A549 (cell line): ENCODE measurements at regions not wholly inside any gene's neighbourhood (a gene's known extent, or its start where the extent isn't known, plus 50 kb on each side); places are given as distances from the start of the nearest gene placed in this dataset.

Experiments
- ATAC-seq, 2 experiments: fragments of 200-7000 bp in 1 of 2; fragments of >200 bp in 1 of 2; cut with Nextera tagmentation in 1 of 2; cut with Tn5 transposase in 1 of 2; 3 replicates each; pipeline versions ENCODE4 v1.8.0 to v1.9.1; 2018 to 2020; ENCODE audit warnings: mild to moderate bottlenecking in 1 of 2, moderate library complexity in 1 of 2
- CTCF ChIA-PET: fragments of 300-600 bp; sonication (Branson Sonifier 250); formaldehyde crosslinking; extraction: SDS; loops from one replicate; lab custom pipeline; 2021; ENCODE audit warnings: antibody characterized with exemption, inconsistent platforms; lab: Yijun Ruan, JAX
- POLR2A ChIA-PET: fragments of 350-600 bp; formaldehyde crosslinking; extraction: SDS; loops from one replicate; lab custom pipeline; 2021; ENCODE audit warnings: antibody characterized with exemption, inconsistent platforms; lab: Yijun Ruan, JAX
- DNase-seq, 2 experiments: peaks; one replicate each; pipeline versions ENCODE4 v3.0.0 to v3.0.0-alpha.2; 2011 to 2016; ENCODE audit warnings: low read depth in 1 of 2, low spot score in 1 of 2
- FAIRE-seq: peaks from 2 replicates; lab custom pipeline; 2011; peaks lifted over from hg19 to GRCh38; lab: Jason Lieb, UNC
- H3K27ac ChIP-seq, 2 experiments: fragments of >200 bp; sonication (Bioruptor Twin); formaldehyde crosslinking; 3 replicates each; pipeline ENCODE4 v1.5.1; 2016 to 2017
- H3K4me1 ChIP-seq: fragments of >200 bp; sonication (Bioruptor Twin); formaldehyde crosslinking; 3 replicates; pipeline ENCODE4 v1.6.1; 2016
- H3K4me2 ChIP-seq: fragments of >200 bp; sonication (Bioruptor Twin); formaldehyde crosslinking; 3 replicates; pipeline ENCODE4 v1.6.1; 2016
- H3K4me3 ChIP-seq: fragments of >200 bp; sonication (Bioruptor Twin); formaldehyde crosslinking; 3 replicates; pipeline ENCODE4 v1.5.1; 2016
- H3K9me3 ChIP-seq: fragments of >200 bp; sonication (Bioruptor Twin); formaldehyde crosslinking; 3 replicates; pipeline ENCODE4 v1.6.1; 2016
- ATOH8 ChIP-seq: fragments of 250-450 bp; sonication (Bioruptor Pico); IDR thresholded peaks from 2 replicates; pipeline ENCODE4 v1.5.0; 2020; ENCODE audit warnings: low read depth, mild to moderate bottlenecking, moderate library complexity
- CBX2 ChIP-seq: fragments of 200-600 bp; sonication (generic); IDR thresholded peaks from 2 replicates; pipeline ENCODE4 v1.6.1; 2016; ENCODE audit warnings: low read depth, mild to moderate bottlenecking, borderline replicate concordance
- CHD4 ChIP-seq: fragments of 200-600 bp; sonication (generic); IDR thresholded peaks from 2 replicates; pipeline ENCODE4 v1.6.1; 2016; ENCODE audit warnings: antibody characterized with exemption, mild to moderate bottlenecking, borderline replicate concordance
- E2F6 ChIP-seq: IDR thresholded peaks from 2 replicates; pipeline ENCODE4 v1.6.1; 2012; ENCODE audit warnings: low read depth, borderline replicate concordance
- EHF ChIP-seq: fragments of 250-450 bp; sonication (Bioruptor Pico); IDR thresholded peaks from 2 replicates; pipeline ENCODE4 v1.5.0; 2020; ENCODE audit warnings: mild to moderate bottlenecking
- EHMT2 ChIP-seq: fragments of 200-600 bp; sonication (generic); IDR thresholded peaks from 2 replicates; pipeline ENCODE4 v1.6.1; 2016; ENCODE audit warnings: antibody characterized with exemption, low read depth, mild to moderate bottlenecking, moderate library complexity
- FOSB ChIP-seq: fragments of 250-450 bp; sonication (Bioruptor Pico); IDR thresholded peaks from 2 replicates; pipeline ENCODE4 v1.5.0; 2020; ENCODE audit warnings: mild to moderate bottlenecking, moderate library complexity
- FOSL2 ChIP-seq, 2 experiments: fragments of 450-650 bp in 1 of 2; fragments of >200 bp in 1 of 2; sonication (Bioruptor Twin) in 1 of 2; formaldehyde crosslinking; IDR thresholded peaks; 2 replicates each; pipeline versions ENCODE4 v1.5.0 to v1.6.1; 2016 to 2020; ENCODE audit warnings: mild to moderate bottlenecking in 1 of 2, moderate library complexity in 1 of 2
- GATA3 ChIP-seq: IDR thresholded peaks from 2 replicates; pipeline ENCODE4 v1.6.1; 2012; ENCODE audit warnings: borderline replicate concordance
- HEYL ChIP-seq: fragments of 250-450 bp; sonication (Bioruptor Pico); IDR thresholded peaks from 2 replicates; pipeline ENCODE4 v1.8.0; 2021; ENCODE audit warnings: mild to moderate bottlenecking, moderate library complexity
- HMGXB4 ChIP-seq: fragments of 250-450 bp; sonication (Bioruptor Pico); IDR thresholded peaks from 2 replicates; pipeline ENCODE4 v1.5.0; 2021; ENCODE audit warnings: mild to moderate bottlenecking, moderate library complexity, borderline replicate concordance
- JUN ChIP-seq, 2 experiments: fragments of >200 bp; sonication (Bioruptor Twin); formaldehyde crosslinking; IDR thresholded peaks; 2 replicates in 1 of 2; 3 replicates in 1 of 2; pipeline ENCODE4 v1.6.1; 2016 to 2017
- KDM1A ChIP-seq: fragments of 200-600 bp; sonication (generic); IDR thresholded peaks from 2 replicates; pipeline ENCODE4 v1.6.1; 2016; ENCODE audit warnings: low read depth, mild to moderate bottlenecking
- NFE2L2 ChIP-seq: fragments of 150-350 bp; conservative IDR thresholded peaks from 2 replicates; pipeline ENCODE4 v1.6.1; 2014; ENCODE audit warnings: low read length
- NR3C1 ChIP-seq: fragments of >200 bp; sonication (Bioruptor Twin); formaldehyde crosslinking; IDR thresholded peaks from 3 replicates; pipeline ENCODE4 v1.6.1; 2017
- PBX3 ChIP-seq: IDR thresholded peaks from 2 replicates; pipeline ENCODE4 v1.6.1; 2012
- POLR2AphosphoS2 ChIP-seq: conservative IDR thresholded peaks from 2 replicates; pipeline ENCODE4 v1.6.1; 2012; ENCODE audit warnings: low read length, improper control_type of control experiment, inconsistent platforms
- RFX5 ChIP-seq: fragments of 450-650 bp; IDR thresholded peaks from 2 replicates; pipeline ENCODE4 v1.7.1; 2014; ENCODE audit warnings: antibody characterized with exemption, mild to moderate bottlenecking, moderate library complexity
- SMC3 ChIP-seq: fragments of >200 bp; sonication (Bioruptor Twin); formaldehyde crosslinking; IDR thresholded peaks from 3 replicates; pipeline ENCODE4 v1.6.1; 2018; ENCODE audit warnings: inconsistent platforms
- SREBF2 ChIP-seq: fragments of 450-650 bp; IDR thresholded peaks from 2 replicates; pipeline ENCODE4 v1.6.1; 2014; ENCODE audit warnings: mild to moderate bottlenecking, moderate library complexity
- TFCP2L1 ChIP-seq: fragments of 250-450 bp; sonication (Bioruptor Pico); IDR thresholded peaks from 2 replicates; pipeline ENCODE4 v1.5.0; 2021; ENCODE audit warnings: mild to moderate bottlenecking
- TP53 ChIP-seq: fragments of 250-450 bp; sonication (Bioruptor Pico); IDR thresholded peaks from 2 replicates; pipeline ENCODE4 v1.5.0; 2021; ENCODE audit warnings: mild to moderate bottlenecking, moderate library complexity
- ZC3H11A ChIP-seq: fragments of 450-650 bp; IDR thresholded peaks from 2 replicates; pipeline ENCODE4 v1.6.1; 2014; ENCODE audit warnings: antibody characterized with exemption, mild to moderate bottlenecking
- ZFP36 ChIP-seq: fragments of 450-650 bp; IDR thresholded peaks from 2 replicates; pipeline ENCODE4 v1.6.1; 2014; ENCODE audit warnings: borderline replicate concordance; ENCODE audit not compliant: partially characterized antibody
- ZNF302 ChIP-seq: fragments of 250-450 bp; sonication (Bioruptor Pico); IDR thresholded peaks from 2 replicates; pipeline ENCODE4 v1.9.0; 2021; ENCODE audit warnings: inconsistent platforms, mild to moderate bottlenecking, moderate library complexity
- ZSCAN20 ChIP-seq: fragments of 250-450 bp; sonication (Bioruptor Pico); IDR thresholded peaks from 2 replicates; pipeline ENCODE4 v1.8.0; 2022; ENCODE audit warnings: mild to moderate bottlenecking, moderate library complexity
- WGBS: methylation state at CpG from one replicate; pipeline ENCODE4 v1.1.6; 2017; ENCODE audit errors: missing lambda C conversion rate; 5-methylcytosine and 5-hydroxymethylcytosine counted together
- TF ChIP-seq, protein P1 (sequence below): fragments of 150-350 bp; IDR thresholded peaks from 2 replicates; pipeline ENCODE4 v1.6.1; 2014; ENCODE audit warnings: low read depth, mild to moderate bottlenecking, low read length
- TF ChIP-seq, protein P2 (sequence below): fragments of >200 bp; sonication (Bioruptor Twin); formaldehyde crosslinking; IDR thresholded peaks from 3 replicates; pipeline ENCODE4 v1.6.1; 2016

GRCh38 chr18:73693091-73693490 lies 454.5 kb downstream of the FBXO15 start:
- ATAC-seq (no peak), FAIRE-seq (no peak)
- 67% methylated on average over 1 of the region's 1 CpG for WGBS

DNA sequence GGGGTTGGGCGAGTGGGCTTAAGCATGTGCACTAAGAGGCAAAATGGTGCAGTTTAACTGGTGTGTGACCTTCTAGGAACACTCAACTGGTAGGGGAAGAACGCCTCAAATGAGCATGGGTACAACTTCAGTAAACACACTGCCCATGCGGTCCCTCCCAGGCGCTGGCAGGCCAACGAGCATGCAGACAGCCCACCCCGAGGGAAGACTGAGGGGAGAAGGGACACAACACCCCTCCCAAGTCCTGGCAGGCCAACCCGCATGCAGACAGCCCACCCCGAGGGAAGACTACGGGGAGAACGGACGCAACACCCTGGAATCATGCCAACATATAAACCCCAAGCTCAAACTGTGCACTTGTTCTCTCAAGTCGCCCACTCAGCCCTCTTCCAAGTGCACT lies 456.0 kb downstream of the FBXO15 start:
- no peak for DNase-seq
- FAIRE-seq = no peak
- no peak overlapping the region; a peak in 1 of 6 replicates for H3K27ac ChIP-seq
- no peaks in the 10 kb centered on the region for H3K4me1 ChIP-seq
- no peak for ATAC-seq
- CTCF ChIA-PET = no interaction called here
- H3K4me3 ChIP-seq = no peak overlapping the region
- POLR2A ChIA-PET = no interaction called here
- H3K4me2 ChIP-seq = no peak overlapping the region
- 71% methylated on average over 12 of the region's 12 CpGs for WGBS
- H3K9me3 ChIP-seq = no peaks in the 10 kb centered on the region
- TF ChIP-seq KDM1A = no peak
- TF ChIP-seq EHF = no peak
- TF ChIP-seq EHMT2 = no peak
- TF ChIP-seq FOSL2 (IDR thresholded peaks at IDR 0.05) = no peak
- no peak for TF ChIP-seq FOSL2 (CRISPR knock-in tag; IDR thresholded peaks at IDR 0.05)
- TF ChIP-seq, protein P1, sequence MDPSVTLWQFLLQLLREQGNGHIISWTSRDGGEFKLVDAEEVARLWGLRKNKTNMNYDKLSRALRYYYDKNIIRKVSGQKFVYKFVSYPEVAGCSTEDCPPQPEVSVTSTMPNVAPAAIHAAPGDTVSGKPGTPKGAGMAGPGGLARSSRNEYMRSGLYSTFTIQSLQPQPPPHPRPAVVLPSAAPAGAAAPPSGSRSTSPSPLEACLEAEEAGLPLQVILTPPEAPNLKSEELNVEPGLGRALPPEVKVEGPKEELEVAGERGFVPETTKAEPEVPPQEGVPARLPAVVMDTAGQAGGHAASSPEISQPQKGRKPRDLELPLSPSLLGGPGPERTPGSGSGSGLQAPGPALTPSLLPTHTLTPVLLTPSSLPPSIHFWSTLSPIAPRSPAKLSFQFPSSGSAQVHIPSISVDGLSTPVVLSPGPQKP = no peak
- no peak for TF ChIP-seq ZFP36
- no peak for TF ChIP-seq JUN (IDR thresholded peaks at IDR 0.05)
- TF ChIP-seq FOSB (CRISPR knock-in tag) = no peak
- TF ChIP-seq GATA3 = no peak
- TF ChIP-seq SMC3 = no peak
- TF ChIP-seq, protein P2, sequence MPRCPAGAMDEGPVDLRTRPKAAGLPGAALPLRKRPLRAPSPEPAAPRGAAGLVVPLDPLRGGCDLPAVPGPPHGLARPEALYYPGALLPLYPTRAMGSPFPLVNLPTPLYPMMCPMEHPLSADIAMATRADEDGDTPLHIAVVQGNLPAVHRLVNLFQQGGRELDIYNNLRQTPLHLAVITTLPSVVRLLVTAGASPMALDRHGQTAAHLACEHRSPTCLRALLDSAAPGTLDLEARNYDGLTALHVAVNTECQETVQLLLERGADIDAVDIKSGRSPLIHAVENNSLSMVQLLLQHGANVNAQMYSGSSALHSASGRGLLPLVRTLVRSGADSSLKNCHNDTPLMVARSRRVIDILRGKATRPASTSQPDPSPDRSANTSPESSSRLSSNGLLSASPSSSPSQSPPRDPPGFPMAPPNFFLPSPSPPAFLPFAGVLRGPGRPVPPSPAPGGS = no peak
- no peak for TF ChIP-seq CHD4
- no peak for TF ChIP-seq ATOH8 (CRISPR knock-in tag)
- no peak for TF ChIP-seq SREBF2
- no peak for TF ChIP-seq E2F6

More at GRCh38 chr18:73693091-73693490, 454.5 kb downstream of the FBXO15 start:
- TF ChIP-seq CBX2 (no peak), TFCP2L1 (CRISPR knock-in tag) (no peak), HEYL (CRISPR knock-in tag) (no peak), PBX3 (no peak), SMC3 (no peak), ZC3H11A (no peak), EHF (no peak), POLR2AphosphoS2 (no peak), NR3C1 (no peak), HMGXB4 (CRISPR knock-in tag) (no peak), ZNF302 (CRISPR knock-in tag) (no peak), RFX5 (no peak), NFE2L2 (no peak), ZSCAN20 (CRISPR knock-in tag) (no peak), TP53 (CRISPR knock-in tag) (no peak)
- TF ChIP-seq, protein P2 = no peak
- TF ChIP-seq, protein P1 = no peak
- ChIA-PET POLR2A (no interaction called here), CTCF (no interaction called here)
- Histone ChIP-seq H3K4me3 (no peak overlapping the region), H3K9me3 (no peaks in the 10 kb centered on the region), H3K27ac (peak overlapping the region in 1 of 2 experiments; percentile 10; a peak in 1 of 6 replicates), H3K4me2 (no peak overlapping the region), H3K4me1 (no peaks in the 10 kb centered on the region)
- DNase-seq = no peak
